ENCODE measurements at regions not wholly inside any gene's neighbourhood (a gene's known extent, or its start where the extent isn't known, plus 50 kb on each side); places are given as distances from the start of the nearest gene placed in this dataset.

DNA sequence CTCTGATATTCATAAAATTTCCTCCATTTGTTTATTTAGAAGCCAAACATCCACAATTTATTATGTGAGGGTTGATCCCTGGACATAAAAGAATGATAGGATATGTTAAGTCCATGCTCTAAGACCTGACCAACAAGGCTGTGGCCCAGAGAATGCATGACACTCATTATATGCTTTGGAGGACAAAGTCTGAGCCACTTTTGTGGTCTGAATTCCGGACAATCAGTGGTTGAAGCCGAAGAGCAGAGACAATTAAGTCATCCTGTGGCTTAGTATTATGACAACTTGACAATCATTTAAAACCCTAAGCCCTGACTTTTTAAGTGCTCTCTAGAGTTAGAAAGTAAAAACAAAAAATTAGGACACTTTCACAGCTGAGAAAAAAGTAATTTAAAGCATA is 483.3 kb downstream of the PLCL1 start:
- Histone ChIP-seq H3F3A (ENCODE audit: insufficient read depth, low read depth) (no peaks in the 10 kb centered on the region), H3K4me2 (no peak overlapping the region), H4K20me1 (ENCODE audit: insufficient read depth) (no peaks in the 10 kb centered on the region), H2AFZ (no peak overlapping the region), H3K27ac (no peak overlapping the region), H3K4me1 (replicated peaks; ENCODE audit: insufficient read depth) (no peaks in the 10 kb centered on the region), H3K9me2 (ENCODE audit: insufficient read depth) (no peaks in the 10 kb centered on the region), H3K36me3 (ENCODE audit: low read depth) (no peaks in the 10 kb centered on the region), H3K9me3 (ENCODE audit: insufficient read depth, low read depth) (no peaks in the 10 kb centered on the region), H3K27me3 (ENCODE audit: insufficient read depth, low read depth) (no peaks in the 10 kb centered on the region; the same call in 1 of the 2 replicates), H3K79me2 (ENCODE audit: low read depth) (no peaks in the 10 kb centered on the region), H3K4me3 (no peak overlapping the region)
- DNase-seq: no peak
- BruUV-seq (replicated peaks): no TSS peak
- CTCF ChIA-PET: no interaction called here
- POLR2A ChIA-PET (ENCODE audit: unreplicated experiment): no interaction called here
- TF ChIP-seq, protein P1, sequence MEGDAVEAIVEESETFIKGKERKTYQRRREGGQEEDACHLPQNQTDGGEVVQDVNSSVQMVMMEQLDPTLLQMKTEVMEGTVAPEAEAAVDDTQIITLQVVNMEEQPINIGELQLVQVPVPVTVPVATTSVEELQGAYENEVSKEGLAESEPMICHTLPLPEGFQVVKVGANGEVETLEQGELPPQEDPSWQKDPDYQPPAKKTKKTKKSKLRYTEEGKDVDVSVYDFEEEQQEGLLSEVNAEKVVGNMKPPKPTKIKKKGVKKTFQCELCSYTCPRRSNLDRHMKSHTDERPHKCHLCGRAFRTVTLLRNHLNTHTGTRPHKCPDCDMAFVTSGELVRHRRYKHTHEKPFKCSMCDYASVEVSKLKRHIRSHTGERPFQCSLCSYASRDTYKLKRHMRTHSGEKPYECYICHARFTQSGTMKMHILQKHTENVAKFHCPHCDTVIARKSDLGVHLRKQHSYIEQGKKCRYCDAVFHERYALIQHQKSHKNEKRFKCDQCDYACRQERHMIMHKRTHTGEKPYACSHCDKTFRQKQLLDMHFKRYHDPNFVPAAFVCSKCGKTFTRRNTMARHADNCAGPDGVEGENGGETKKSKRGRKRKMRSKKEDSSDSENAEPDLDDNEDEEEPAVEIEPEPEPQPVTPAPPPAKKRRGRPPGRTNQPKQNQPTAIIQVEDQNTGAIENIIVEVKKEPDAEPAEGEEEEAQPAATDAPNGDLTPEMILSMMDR (conservative IDR thresholded peaks at IDR 0.05): no peak
- TF ChIP-seq EZH2 (IDR thresholded peaks at IDR 0.05; ENCODE audit: low read depth): no peak
- intact Hi-C loops (cut with micrococcal nuclease; ENCODE audit: unreplicated experiment): no loop called here

DNA sequence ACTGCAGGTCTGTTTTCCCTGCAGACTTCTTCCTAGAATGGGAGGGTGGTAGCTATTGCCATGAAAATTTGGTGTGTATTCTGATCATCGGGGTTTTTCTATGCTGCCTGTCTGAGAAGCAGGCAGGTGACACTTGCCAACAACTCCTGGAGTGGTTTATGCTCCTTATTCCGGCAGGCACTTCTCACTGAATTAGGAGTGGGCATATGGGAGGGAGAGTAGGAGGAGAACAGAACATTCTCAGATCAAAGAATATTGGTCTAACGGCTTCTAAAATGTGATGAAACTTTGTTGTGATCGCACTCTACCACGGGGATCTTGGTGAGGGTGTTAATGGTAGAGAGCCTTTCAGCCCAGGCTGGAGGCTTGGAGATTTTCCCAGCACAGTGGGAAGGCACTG is 480.8 kb downstream of the PLCL1 start:
- no peaks in the 10 kb centered on the region for H3K9me3 ChIP-seq (ENCODE audit: insufficient read depth, low read depth)
- no peaks in the 10 kb centered on the region for H3F3A ChIP-seq (ENCODE audit: insufficient read depth, low read depth)
- H3K9me2 ChIP-seq (ENCODE audit: insufficient read depth): no peaks in the 10 kb centered on the region
- no peaks in the 10 kb centered on the region for H3K79me2 ChIP-seq (ENCODE audit: low read depth)
- DNase-seq: no peak
- H3K36me3 ChIP-seq (ENCODE audit: low read depth): no peaks in the 10 kb centered on the region
- H3K4me1 ChIP-seq (replicated peaks; ENCODE audit: insufficient read depth): no peaks in the 10 kb centered on the region
- no TSS peak for BruUV-seq (replicated peaks)
- CTCF ChIA-PET: no interaction called here
- H3K27me3 ChIP-seq (ENCODE audit: insufficient read depth, low read depth): no peaks in the 10 kb centered on the region; the same call in 1 of the 2 replicates
- H2AFZ ChIP-seq: no peak overlapping the region
- no peaks in the 10 kb centered on the region for H4K20me1 ChIP-seq (ENCODE audit: insufficient read depth)
- H3K4me3 ChIP-seq: no peak overlapping the region
- H3K27ac ChIP-seq: no peak overlapping the region
- no peak overlapping the region for H3K4me2 ChIP-seq
- POLR2A ChIA-PET (ENCODE audit: unreplicated experiment): no interaction called here
- intact Hi-C loops (cut with micrococcal nuclease; ENCODE audit: unreplicated experiment): no loop called here
- TF ChIP-seq, protein P1 (conservative IDR thresholded peaks at IDR 0.05): no peak
- TF ChIP-seq EZH2 (IDR thresholded peaks at IDR 0.05; ENCODE audit: low read depth): no peak

DNA sequence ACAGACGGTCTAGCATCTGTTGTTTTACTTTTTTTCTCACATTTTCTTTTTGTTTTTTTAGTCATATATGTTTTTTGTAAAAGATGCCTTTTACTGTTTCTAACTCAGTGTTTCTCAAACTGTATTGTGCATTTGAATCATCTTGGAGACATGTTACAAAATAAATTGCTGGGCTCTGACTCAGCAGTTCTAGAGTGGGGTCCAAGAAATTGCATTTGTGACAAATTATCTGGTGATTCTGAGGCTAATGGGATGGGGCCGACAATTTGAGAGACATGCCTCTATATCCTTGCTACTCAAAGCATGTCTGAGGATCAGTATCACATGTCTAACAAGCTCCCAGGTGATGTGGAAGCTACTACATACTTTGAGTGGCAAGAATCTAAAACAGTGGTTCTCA is 478.8 kb downstream of the PLCL1 start:
- Histone ChIP-seq H3F3A (ENCODE audit: insufficient read depth, low read depth) (no peaks in the 10 kb centered on the region), H3K4me1 (replicated peaks; ENCODE audit: insufficient read depth) (no peaks in the 10 kb centered on the region), H3K4me2 (no peak overlapping the region), H3K4me3 (no peak overlapping the region), H3K79me2 (ENCODE audit: low read depth) (no peaks in the 10 kb centered on the region), H3K27me3 (ENCODE audit: insufficient read depth, low read depth) (no peaks in the 10 kb centered on the region; the same call in 1 of the 2 replicates), H3K27ac (no peak overlapping the region), H3K9me2 (ENCODE audit: insufficient read depth) (no peaks in the 10 kb centered on the region), H2AFZ (no peak overlapping the region), H3K9me3 (ENCODE audit: insufficient read depth, low read depth) (no peaks in the 10 kb centered on the region), H4K20me1 (ENCODE audit: insufficient read depth) (no peaks in the 10 kb centered on the region), H3K36me3 (ENCODE audit: low read depth) (no peaks in the 10 kb centered on the region)
- DNase-seq: no peak
- no peak for TF ChIP-seq EZH2 (IDR thresholded peaks at IDR 0.05; ENCODE audit: low read depth)
- TF ChIP-seq, protein P1 (conservative IDR thresholded peaks at IDR 0.05): no peak
- ChIA-PET CTCF (no interaction called here), POLR2A (ENCODE audit: unreplicated experiment) (no interaction called here)
- intact Hi-C loops (cut with micrococcal nuclease; ENCODE audit: unreplicated experiment): no loop called here
- no TSS peak for BruUV-seq (replicated peaks)

Data from PC-9 (cell line).